Germinal center (tissue), 1 donor: ENCODE measurements at regions not wholly inside any gene's neighbourhood (a gene's known extent, or its start where the extent isn't known, plus 50 kb on each side); places are given as distances from the start of the nearest gene placed in this dataset.

Source experiments
- DNase-seq: peaks from one replicate; pipeline ENCODE4 v3.0.0; 2012; ENCODE audit warnings: mixed read lengths, low spot score

DNA sequence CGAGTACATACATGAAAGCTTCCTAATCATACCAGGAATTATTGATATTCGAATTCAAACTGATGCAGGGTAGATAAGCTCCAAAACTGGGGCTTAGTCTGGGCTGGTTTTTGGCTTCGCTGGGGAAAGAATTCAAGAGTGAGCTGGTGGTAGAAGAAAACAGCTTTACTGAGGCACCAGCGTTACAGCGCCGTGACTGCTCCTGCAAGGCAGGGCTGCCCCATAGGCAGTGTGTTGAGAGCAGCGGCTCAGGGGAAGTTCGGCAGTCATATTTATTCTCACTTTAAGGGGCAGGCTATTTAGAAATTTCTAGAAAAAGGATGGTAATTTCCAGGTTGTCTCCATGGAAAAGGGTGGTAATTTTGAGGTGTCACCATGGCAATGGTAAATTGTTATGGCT lies 292.6 kb upstream of the TCF4 start:
- DNase-seq = no peak

- no peak for DNase-seq
These were observed 291.3 kb upstream of the TCF4 start for GRCh38 chr18:55879331-55879730.

GRCh38 chr18:55878224-55878623 lies 290.2 kb upstream of the TCF4 start:
- DNase-seq = no peak

DNA sequence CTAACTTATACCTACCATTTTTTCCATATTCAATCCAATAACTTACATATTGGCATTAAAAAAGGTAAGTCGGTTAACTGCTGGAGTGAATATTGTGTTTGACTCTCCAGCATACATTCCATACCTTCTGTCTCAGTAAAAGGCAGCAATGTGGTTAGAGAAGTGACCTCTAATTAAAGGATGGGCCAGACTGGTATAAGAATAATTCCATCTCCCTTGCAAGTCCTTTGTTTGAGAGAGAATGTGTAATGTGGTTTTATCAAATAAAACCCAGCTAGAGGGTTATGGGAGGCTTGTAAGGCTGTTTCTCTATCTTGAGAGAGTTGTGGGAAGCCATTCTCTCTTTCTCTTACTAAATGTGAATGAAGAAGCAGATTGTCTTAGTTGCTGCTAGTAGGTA lies 289.3 kb upstream of the TCF4 start:
- no peak for DNase-seq

DNA sequence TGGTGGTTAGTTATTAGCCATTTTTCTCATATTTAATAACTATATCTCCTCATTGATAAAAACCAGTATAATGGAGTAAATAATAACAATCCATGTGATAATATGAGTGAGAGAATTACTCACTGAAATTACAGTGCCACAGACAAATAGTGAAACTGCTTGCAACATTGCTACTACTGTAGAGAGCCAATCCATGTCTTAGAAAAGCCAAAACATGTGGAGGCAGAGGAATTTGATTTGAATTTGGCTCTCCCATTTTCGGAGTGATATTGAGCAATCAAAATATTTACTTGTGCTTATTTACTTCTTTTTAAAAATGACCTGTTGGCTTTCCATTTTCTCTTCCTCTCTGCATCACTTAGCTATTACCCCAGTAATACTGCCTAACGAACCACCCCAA lies 288.3 kb upstream of the TCF4 start:
- DNase-seq = no peak

DNA sequence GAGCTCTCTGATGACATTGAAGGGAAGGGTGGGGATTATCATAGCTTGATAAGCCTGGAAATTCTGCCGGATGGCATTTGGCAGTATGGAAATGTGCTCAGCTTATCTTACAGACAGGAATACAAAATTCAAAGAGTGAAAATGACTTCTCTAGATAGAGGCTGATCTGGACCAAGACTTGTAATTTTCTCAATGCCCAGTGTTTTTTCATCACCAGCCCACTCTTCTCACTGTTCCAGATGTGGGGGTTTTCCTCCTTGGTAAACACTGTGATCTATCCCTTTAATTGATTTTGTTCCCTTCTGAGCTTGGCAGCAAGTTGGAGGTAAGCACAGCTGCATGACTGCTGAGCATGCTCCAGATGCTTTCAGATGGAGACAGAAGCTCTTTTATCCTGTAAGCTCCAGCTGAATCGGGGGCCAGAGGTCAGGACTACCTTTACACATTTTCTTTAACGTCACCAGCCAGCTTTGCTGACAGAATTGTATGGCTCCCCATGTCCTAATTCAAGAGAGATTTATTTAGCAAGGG lies 287.4 kb upstream of the TCF4 start:
- DNase-seq = no peak

DNA sequence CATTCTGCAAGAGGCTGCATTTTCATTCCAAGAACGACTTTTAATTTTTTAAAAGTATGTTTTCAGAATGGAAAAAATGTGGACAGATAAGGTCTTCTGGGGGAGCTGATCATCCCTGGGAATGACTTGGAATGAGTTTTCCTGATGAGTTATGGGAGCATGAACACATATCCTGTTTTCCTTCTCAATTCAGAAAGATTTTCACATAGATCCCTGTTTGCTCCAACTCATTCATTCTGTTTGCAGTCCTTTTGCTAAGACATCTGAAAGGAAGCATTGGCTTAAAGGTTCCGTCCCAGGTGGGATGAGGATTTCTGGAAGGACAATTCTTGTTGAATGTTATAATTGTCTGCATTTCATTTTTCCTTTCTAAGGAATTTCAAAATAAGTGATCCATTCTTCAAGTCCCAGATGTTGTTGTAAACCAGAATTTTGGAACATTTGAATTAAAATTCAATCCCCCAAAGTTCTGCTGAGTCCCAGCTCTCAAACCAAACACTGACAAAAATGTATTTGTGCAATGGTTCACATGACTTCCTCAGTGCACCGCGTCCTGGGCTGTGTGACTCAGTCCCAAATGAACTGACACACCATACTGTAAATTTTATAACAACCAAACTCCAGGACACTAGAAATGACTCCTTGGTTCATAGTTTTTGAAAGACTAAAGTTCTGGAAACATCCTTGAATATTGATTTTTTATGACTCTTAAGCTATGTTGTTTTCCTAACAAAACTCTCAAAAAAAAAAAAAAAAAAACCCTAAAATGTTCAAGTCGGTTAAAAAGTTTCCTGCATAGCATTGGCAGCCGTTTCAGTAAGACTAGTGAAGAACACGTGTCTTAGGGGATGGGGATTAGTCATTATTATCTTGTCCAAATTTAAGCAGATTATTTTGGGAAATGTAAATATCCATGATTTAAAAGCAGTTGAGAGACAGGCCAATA lies 281.8 kb upstream of the TCF4 start:
- no peak for DNase-seq

GRCh38 chr18:55868909-55869308 lies 280.9 kb upstream of the TCF4 start:
- DNase-seq = no peak

- no peak for DNase-seq
These were observed 278.9 kb upstream of the TCF4 start for GRCh38 chr18:55866886-55867285.

DNA sequence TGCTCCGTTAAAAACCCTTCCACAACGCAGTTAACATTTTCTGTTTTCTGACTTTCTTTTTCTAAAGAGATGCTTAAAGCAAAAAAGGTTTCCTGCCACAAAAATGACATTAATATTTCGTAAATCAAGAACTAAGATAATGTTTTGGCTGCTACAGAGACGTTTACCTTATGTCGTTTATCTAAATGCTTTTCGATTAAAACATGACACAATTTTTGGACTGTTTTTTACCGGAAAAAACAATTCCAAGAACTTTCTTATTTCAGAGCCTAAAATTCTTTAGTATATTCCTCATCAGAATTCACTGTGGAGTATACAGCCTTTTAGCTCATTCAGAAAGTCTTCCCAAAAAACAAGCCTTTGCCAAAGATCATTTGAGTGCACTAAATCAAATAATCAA lies 278.0 kb upstream of the TCF4 start:
- no peak for DNase-seq

- no peak for DNase-seq
These were observed 276.3 kb upstream of the TCF4 start for GRCh38 chr18:55864281-55864680.

- DNase-seq = no peak
These were observed 275.9 kb upstream of the TCF4 start for GRCh38 chr18:55863876-55864275.

DNA sequence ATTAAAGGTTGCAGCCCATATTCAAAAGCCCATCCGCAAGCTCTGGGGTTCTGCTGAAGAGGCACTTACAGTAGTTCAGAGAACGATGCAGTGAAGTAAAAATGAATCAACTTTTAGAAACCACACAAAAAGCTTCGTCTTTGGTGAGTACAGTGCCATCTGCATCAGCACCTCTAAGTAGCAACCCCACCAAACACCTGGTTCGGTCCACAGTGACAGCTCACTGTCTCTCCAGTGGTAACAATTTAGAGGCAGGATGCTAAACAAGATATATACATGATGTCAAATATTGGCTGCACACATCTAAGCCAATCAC lies 275.4 kb upstream of the TCF4 start:
- DNase-seq = no peak

DNA sequence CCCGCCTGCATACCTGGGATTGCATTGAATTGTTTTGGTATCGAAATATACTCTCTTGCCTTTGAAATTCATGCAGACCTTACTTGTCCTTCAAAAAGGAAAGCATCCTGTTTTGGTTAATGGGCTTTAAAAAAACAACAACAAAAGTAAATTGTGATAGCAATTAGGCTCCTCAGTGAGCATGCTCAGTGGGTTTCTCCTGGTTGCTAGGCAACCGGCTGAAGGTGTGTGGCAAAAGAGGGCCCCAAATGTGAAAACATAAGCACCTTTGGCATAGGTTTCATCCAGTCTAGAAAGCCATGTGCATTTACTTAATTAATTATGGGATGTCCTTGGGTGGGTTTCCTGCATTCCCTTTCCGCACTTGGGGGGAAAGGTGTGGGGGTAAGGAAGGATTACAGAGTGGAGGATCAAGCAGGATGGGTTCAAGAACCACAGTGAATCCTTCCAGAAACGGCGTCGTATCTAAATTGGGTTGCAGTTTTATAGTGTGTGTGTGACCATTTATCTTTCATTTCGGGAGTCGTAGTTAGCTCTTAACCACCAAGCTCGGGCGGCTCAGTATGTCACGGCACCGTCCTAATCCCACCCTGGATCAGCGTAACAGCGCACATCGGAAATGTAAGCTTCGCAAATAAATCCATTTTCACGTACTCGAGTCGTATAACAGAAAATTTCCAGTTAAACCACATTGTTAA lies 274.9 kb upstream of the TCF4 start:
- no peak for DNase-seq

DNA sequence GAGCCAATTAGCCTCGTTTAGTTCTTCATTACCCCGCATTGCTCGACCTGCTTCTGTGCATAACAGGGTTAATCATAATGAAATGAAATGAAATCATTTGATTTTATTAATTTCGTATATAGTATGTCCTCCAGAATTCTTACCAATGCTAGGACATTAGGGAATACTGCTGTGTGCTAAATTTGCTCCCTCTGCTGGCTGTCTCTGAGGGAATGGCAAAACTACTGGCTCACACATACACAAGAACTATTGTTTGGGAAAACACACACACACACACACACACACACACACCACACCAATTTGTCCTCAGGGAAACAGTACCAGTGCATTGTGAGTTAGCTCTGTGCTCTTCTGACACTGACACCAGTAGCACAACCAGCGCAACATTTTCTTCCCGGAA lies 273.3 kb upstream of the TCF4 start:
- DNase-seq = no peak

GRCh38 chr18:55858661-55859515 lies 270.9 kb upstream of the TCF4 start:
- no peak for DNase-seq

GRCh38 chr18:55857956-55858355 lies 270.0 kb upstream of the TCF4 start:
- DNase-seq = no peak

DNA sequence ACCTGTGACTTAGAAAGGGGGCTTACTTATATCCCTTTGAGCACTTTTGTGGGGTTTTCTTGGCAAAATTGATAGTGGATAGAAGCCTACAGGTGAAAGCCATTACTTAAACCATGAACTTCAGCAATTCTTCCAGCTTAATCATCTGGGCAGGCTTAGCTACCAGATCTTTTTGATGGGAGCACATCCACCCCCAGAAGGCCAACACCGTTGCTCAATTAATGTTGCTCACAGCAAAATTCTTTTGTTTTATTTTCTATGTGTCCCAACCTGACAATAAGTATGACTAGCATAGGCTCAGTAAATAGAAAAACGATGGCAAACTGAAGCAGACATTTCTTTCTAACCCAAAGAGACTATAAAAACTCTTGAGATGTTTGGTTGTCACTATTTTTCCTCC lies 269.4 kb upstream of the TCF4 start:
- DNase-seq = no peak

DNA sequence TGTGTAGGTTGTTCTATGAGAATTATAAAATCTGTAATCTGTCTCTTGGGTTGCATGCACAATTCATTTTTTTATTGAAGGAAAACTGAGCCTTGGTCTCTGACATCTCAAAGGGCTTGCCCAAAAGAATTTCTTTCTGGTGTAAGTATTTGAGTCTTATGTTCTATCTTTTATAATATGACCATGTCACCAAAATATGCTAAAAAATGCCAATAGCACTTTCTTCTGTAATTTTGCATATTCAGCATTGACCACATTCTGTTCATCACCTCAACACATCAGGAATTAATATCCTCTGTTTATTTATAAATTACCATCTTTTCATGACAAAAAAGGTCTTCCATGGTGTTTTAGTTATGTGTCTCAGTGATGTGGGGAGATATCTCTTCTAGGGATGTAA lies 268.7 kb upstream of the TCF4 start:
- no peak for DNase-seq

DNA sequence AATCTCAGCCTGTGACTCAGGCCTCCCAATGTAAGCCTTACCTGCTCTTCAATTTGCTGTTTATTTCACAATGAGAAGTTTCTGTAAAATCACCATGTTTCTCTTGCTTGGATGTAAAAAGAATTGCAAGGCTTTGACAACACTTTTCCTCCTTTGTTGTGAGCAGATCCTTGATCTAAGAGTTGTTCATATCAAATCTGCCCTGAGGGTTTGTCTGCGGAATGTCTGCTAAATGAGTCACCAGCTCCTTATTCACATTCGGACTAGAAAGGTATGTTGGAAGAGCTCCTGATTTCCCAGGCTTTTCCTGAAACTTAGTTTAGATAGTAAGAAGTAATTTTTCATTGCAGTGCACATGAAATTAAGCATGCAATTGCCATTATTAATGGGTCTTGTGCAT lies 268.2 kb upstream of the TCF4 start:
- DNase-seq = no peak

DNA sequence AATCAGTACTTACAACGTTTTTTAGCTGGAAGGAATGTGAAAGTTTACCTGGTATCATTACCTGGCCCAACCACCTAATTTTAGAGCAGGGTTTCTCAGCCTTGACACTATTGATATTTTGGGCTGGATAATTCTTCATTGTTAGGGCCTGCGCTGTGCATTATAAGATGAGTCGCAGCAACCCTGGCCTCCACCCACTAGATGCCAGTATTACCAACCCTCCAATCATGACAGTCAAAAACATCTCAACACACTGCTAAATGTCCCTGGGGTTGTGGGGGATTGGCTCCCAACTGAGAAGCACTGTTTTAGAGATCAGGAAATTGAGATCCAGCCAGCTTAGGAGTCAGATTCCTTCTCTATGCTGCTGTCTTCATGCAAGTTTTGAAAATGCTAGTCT lies 265.3 kb upstream of the TCF4 start:
- no peak for DNase-seq

DNA sequence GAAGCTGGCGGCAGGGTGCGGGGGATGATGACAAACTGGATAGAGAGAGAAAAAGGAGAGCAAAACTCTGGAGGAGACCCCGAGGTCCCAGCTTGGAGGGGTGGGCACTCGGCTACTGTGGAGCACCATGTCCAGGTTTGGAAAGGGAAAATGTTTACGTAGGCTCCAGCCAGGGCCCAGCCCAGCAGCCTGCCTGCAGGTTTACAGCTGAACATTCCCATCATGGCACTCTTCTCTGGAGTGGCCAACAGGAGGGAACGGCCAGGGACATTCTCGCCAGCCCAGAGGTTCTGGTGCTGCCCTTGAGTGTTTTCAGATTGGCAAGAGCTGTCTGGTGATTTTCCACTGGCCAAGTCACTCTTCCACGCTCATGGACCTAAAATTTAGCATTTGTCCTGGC lies 262.9 kb upstream of the TCF4 start:
- DNase-seq = no peak

DNA sequence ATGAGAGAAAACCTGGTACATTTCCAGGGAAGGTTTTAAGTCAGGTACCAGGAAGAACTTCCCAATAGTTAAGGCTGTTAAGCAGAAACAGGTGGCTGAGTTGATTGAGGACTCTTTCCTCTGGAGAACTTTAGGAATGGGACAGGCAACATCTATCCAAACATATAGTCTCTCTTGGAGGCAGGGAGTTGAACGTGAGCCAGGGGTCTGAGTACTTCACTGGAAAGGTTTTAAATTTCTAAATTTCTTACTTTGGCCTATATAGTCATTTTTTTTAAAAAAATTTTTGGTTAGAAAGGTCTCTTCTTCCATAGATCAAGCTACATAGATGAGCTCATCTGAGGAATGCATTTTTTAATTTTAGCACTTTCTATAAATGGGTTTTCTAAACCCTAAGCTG lies 261.4 kb upstream of the TCF4 start:
- DNase-seq = no peak
